Uterus (tissue), 3 donors: ENCODE measurements at regions not wholly inside any gene's neighbourhood (a gene's known extent, or its start where the extent isn't known, plus 50 kb on each side); places are given as distances from the start of the nearest gene placed in this dataset.

Experiments used
- DNase-seq, 2 donors: peaks; one replicate each; pipeline ENCODE4 v3.0.0-alpha.2; 2019 to 2020
- H3K27ac ChIP-seq, 2 donors: fragments of 200-600 bp; sonication (generic); 1 replicate in 1 of 2; 2 replicates in 1 of 2; pipeline ENCODE4 v1.5.1; 2016 to 2018
- H3K27me3 ChIP-seq, 2 donors: fragments of 200-600 bp; sonication (generic); one replicate each; pipeline ENCODE4 v1.5.1; 2018 to 2019; ENCODE audit warnings: control low read depth in 1 of 2
- H3K36me3 ChIP-seq, 2 donors: fragments of 200-600 bp; sonication (generic); one replicate each; pipeline ENCODE4 v1.5.1; 2019; ENCODE audit warnings: control low read depth in 1 of 2
- H3K4me1 ChIP-seq, 2 donors: fragments of 200-600 bp; sonication (generic); one replicate each; pipeline ENCODE4 v1.5.1; 2018 to 2019; ENCODE audit warnings: control low read depth in 1 of 2
- H3K4me3 ChIP-seq, 2 donors: fragments of 200-600 bp; sonication (generic); 1 replicate in 1 of 2; 2 replicates in 1 of 2; pipeline ENCODE4 v1.5.1; 2018 to 2019; ENCODE audit warnings: mild to moderate bottlenecking in 1 of 2
- H3K9me3 ChIP-seq, 2 donors: fragments of 200-600 bp; sonication (generic); one replicate each; pipeline ENCODE4 v1.5.1; 2019; ENCODE audit warnings: control low read depth in 1 of 2
- CTCF ChIP-seq, 4 experiments: fragments of 200-600 bp in 2 of 4; fragments of 450-650 bp in 2 of 4; sonication (generic) in 2 of 4; IDR thresholded peaks; one replicate each; pipeline ENCODE4 v1.5.1; 2016 to 2019; ENCODE audit warnings: antibody characterized with exemption in 4 of 4, mild to moderate bottlenecking in 2 of 4, moderate library complexity in 1 of 4
- POLR2A ChIP-seq, 2 donors: fragments of 450-650 bp; IDR thresholded peaks; one replicate each; pipeline ENCODE4 v1.6.1; 2016; ENCODE audit warnings: antibody characterized with exemption in 2 of 2, mild to moderate bottlenecking in 1 of 2, moderate library complexity in 1 of 2
- intact Hi-C: fragments of 100-400 bp; cut with DNase I; formaldehyde crosslinking; loops from one replicate; pipeline ENCODE4 v1.15.1; 2023; ENCODE audit warnings: low total_unique reads
- donor health status: DM: yes; HTN: yes; CAD: no.

GRCh38 chr4:31189938-31190337 lies 469.8 kb downstream of the PCDH7 start:
- Histone ChIP-seq H3K4me1 (no peaks in the 10 kb centered on the region), H3K27me3 (no peaks in the 10 kb centered on the region), H3K27ac (no peak overlapping the region), H3K9me3 (no peaks in the 10 kb centered on the region), H3K36me3 (no peaks in the 10 kb centered on the region), H3K4me3 (no peak overlapping the region)
- no peak for DNase-seq
- no peak for TF ChIP-seq POLR2A (IDR thresholded peaks at IDR 0.05)
- no peak for TF ChIP-seq CTCF (IDR thresholded peaks at IDR 0.05)
- intact Hi-C loops, result no loop called here

- Histone ChIP-seq H3K4me1 (no peaks in the 10 kb centered on the region), H3K27ac (no peak overlapping the region), H3K4me3 (no peak overlapping the region), H3K9me3 (no peaks in the 10 kb centered on the region), H3K36me3 (no peaks in the 10 kb centered on the region), H3K27me3 (no peaks in the 10 kb centered on the region)
- intact Hi-C loops, result no loop called here
- DNase-seq, result no peak
- TF ChIP-seq POLR2A (IDR thresholded peaks at IDR 0.05) (no peak), CTCF (IDR thresholded peaks at IDR 0.05) (no peak)
Observed at GRCh38 chr4:31190671-31191070, 470.5 kb downstream of the PCDH7 start.

GRCh38 chr4:31192341-31192740 lies 472.2 kb downstream of the PCDH7 start:
- intact Hi-C loops, result no loop called here
- Histone ChIP-seq H3K4me1 (no peaks in the 10 kb centered on the region), H3K36me3 (no peaks in the 10 kb centered on the region), H3K27ac (no peak overlapping the region), H3K4me3 (no peak overlapping the region), H3K9me3 (no peaks in the 10 kb centered on the region), H3K27me3 (no peaks in the 10 kb centered on the region)
- TF ChIP-seq CTCF (IDR thresholded peaks at IDR 0.05) (no peak), POLR2A (IDR thresholded peaks at IDR 0.05) (no peak)
- DNase-seq, result no peak

- H3K9me3 ChIP-seq, result no peaks in the 10 kb centered on the region
- TF ChIP-seq POLR2A (IDR thresholded peaks at IDR 0.05) (no peak), CTCF (IDR thresholded peaks at IDR 0.05) (no peak)
- H3K27me3 ChIP-seq, result no peaks in the 10 kb centered on the region
- no peaks in the 10 kb centered on the region for H3K36me3 ChIP-seq
- no peak for DNase-seq
- H3K27ac ChIP-seq, result no peak overlapping the region
- no peak overlapping the region for H3K4me3 ChIP-seq
- intact Hi-C loops, result no loop called here
- no peaks in the 10 kb centered on the region for H3K4me1 ChIP-seq
Observed at GRCh38 chr4:31193521-31193920, 473.4 kb downstream of the PCDH7 start.

- no peaks in the 10 kb centered on the region for H3K36me3 ChIP-seq
- no peaks in the 10 kb centered on the region for H3K4me1 ChIP-seq
- intact Hi-C loops, result no loop called here
- no peaks in the 10 kb centered on the region for H3K9me3 ChIP-seq
- H3K27me3 ChIP-seq, result no peaks in the 10 kb centered on the region
- H3K4me3 ChIP-seq, result no peak overlapping the region
- DNase-seq, result no peak
- no peak overlapping the region for H3K27ac ChIP-seq
- TF ChIP-seq POLR2A (IDR thresholded peaks at IDR 0.05), result no peak
- no peak for TF ChIP-seq CTCF (IDR thresholded peaks at IDR 0.05)
Observed at GRCh38 chr4:31194823-31195222, 474.7 kb downstream of the PCDH7 start.
